NCI-H446 treated with DMSO at 0.1 percent for 48 hours (cell line): ENCODE measurements at regions not wholly inside any gene's neighbourhood (a gene's known extent, or its start where the extent isn't known, plus 50 kb on each side); places are given as distances from the start of the nearest gene placed in this dataset.

ENCODE experiments used
- DNase-seq: peaks from one replicate; lab custom pipeline; 2025; lab: John Stamatoyannopoulos, UW

- DNase-seq: no peak
These were observed 646.0 kb upstream of the FAM241A start for GRCh38 chr4:111499291-111499690.

GRCh38 chr4:111499706-111500105, 645.5 kb upstream of the FAM241A start:
- peak; percentile 53 for DNase-seq

- DNase-seq: no peak
These were observed 644.4 kb upstream of the FAM241A start for GRCh38 chr4:111500858-111501257.

- no peak for DNase-seq
These were observed 643.3 kb upstream of the FAM241A start for GRCh38 chr4:111501946-111502345.

- no peak for DNase-seq
These were observed 642.6 kb upstream of the FAM241A start for GRCh38 chr4:111502626-111503025.

- DNase-seq: no peak
These were observed 638.5 kb upstream of the FAM241A start for GRCh38 chr4:111506706-111507105.

- DNase-seq: no peak
These were observed 634.7 kb upstream of the FAM241A start for GRCh38 chr4:111510535-111510934.

GRCh38 chr4:111512081-111512783, 633.0 kb upstream of the FAM241A start:
- no peak for DNase-seq

- DNase-seq: no peak
These were observed 625.6 kb upstream of the FAM241A start for GRCh38 chr4:111519683-111520082.

- no peak for DNase-seq
These were observed 614.8 kb upstream of the FAM241A start for GRCh38 chr4:111530446-111530845.

- no peak for DNase-seq
These were observed 609.5 kb upstream of the FAM241A start for GRCh38 chr4:111535792-111536191.

GRCh38 chr4:111537165-111537564, 608.1 kb upstream of the FAM241A start:
- DNase-seq: no peak

GRCh38 chr4:111537871-111538270, 607.4 kb upstream of the FAM241A start:
- no peak for DNase-seq

GRCh38 chr4:111540671-111541070, 604.6 kb upstream of the FAM241A start:
- DNase-seq: no peak

- DNase-seq: no peak
These were observed 603.2 kb upstream of the FAM241A start for GRCh38 chr4:111542056-111542455.

- no peak for DNase-seq
These were observed 598.4 kb upstream of the FAM241A start for GRCh38 chr4:111546881-111547280.

GRCh38 chr4:111556141-111556781, 589.0 kb upstream of the FAM241A start:
- no peak for DNase-seq

GRCh38 chr4:111556851-111557250, 588.4 kb upstream of the FAM241A start:
- DNase-seq: no peak

GRCh38 chr4:111562826-111563225, 582.4 kb upstream of the FAM241A start:
- DNase-seq: no peak

GRCh38 chr4:111572470-111572869, 572.8 kb upstream of the FAM241A start:
- no peak for DNase-seq

- no peak for DNase-seq
These were observed 571.9 kb upstream of the FAM241A start for GRCh38 chr4:111573386-111573785.

GRCh38 chr4:111579767-111580166, 565.5 kb upstream of the FAM241A start:
- no peak for DNase-seq

- no peak for DNase-seq
These were observed 549.8 kb upstream of the FAM241A start for GRCh38 chr4:111595456-111595855.

GRCh38 chr4:111596491-111596890, 548.8 kb upstream of the FAM241A start:
- no peak for DNase-seq
